ENCODE measurements at regions not wholly inside any gene's neighbourhood (a gene's known extent, or its start where the extent isn't known, plus 50 kb on each side); places are given as distances from the start of the nearest gene placed in this dataset.

GRCh38 chr12:98156697-98157096 lies 358.7 kb upstream of the TMPO start:
- no peak for DNase-seq

- no peak for DNase-seq
These were observed 352.3 kb upstream of the TMPO start for GRCh38 chr12:98162906-98163678.

DNA sequence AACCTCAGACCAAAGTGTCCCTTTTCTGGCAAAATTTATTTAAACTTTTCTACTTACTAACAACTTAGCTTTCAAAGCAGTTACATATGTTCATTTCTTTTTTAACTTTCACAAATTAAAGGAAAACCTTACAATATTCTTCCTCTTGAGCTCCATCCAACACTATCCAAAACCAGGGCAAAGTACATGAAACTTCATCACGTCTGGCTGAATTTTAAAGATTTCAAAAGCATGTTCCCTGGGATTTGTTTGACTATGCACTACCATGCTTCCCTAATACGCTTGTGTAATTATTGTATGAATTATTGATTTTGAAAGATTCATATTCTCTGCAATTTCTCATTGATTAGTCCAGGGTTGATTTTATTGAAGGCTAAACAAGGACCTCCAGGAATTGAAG lies 343.1 kb upstream of the TMPO start:
- no peak for DNase-seq

DNA sequence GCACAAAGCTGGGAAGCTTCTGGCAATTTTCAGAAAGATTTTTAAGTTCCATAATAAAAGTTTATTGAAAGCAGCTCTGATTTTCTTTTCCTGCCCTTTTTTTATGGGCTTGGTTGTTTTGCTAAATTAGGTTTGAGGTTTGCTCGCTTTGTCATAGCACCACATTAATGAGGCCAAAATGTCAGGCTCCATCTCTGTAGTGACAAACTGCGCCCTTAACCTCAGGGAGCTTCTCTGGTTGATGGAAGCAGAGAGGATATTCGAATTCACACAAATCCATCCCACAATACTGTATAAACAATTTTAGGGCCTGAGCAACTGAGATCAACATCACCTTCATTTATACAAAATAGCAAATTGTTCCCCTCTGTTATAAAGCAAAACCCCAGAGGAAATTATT lies 342.6 kb upstream of the TMPO start:
- DNase-seq: no peak

DNA sequence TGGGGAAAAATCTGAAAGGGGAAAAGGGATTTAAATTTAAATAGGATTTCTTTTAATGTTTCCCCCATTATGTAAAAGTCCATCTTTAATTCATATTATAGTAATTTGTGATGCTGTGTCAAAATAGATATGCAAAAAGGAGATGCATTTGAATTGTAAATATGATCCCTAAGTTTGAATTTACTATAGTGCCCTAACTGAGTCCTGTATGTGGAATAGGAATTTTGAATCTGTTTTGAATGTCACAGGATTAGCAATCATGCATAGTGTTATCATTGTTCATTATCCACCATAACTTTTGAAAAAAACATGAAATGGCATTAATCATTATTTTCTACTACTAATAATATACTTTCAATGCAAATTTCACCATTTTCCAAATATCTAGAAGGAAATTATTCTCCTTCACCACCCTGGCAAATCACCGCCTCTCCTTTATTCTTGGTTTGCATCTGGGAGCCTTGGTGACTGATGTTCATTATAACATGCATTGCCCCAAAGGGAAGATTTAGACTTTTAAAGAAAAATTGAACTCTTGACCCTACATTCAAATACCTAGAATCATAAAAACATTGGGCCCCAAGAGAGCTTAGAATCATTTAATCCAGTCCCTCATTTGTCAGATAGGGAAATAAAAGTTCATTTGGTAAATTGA lies 341.5 kb upstream of the TMPO start:
- DNase-seq: no peak

- DNase-seq: no peak
These were observed 341.0 kb upstream of the TMPO start for GRCh38 chr12:98174428-98174809.

DNA sequence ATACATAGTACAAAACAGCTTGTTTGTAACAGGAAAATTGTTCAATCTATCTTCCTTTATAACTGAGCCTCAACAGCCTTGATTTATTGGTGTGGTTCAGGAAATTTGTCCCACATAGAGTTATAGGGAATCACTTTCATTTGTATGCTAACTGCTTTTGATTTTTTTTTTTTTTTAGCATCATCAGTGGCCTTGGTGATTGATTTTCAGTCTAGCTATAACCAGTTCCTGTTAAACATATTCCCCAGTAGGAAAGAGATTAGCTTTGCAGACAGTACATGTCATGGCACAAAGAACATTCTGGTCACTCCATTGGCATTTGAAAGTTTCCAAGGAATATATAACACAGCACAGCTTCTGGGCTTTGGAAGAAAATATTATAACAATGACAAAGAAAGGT lies 337.3 kb upstream of the TMPO start:
- no peak for DNase-seq

- DNase-seq: no peak
These were observed 336.2 kb upstream of the TMPO start for GRCh38 chr12:98179151-98179550.

- DNase-seq: no peak
These were observed 334.8 kb upstream of the TMPO start for GRCh38 chr12:98180603-98181002.

DNA sequence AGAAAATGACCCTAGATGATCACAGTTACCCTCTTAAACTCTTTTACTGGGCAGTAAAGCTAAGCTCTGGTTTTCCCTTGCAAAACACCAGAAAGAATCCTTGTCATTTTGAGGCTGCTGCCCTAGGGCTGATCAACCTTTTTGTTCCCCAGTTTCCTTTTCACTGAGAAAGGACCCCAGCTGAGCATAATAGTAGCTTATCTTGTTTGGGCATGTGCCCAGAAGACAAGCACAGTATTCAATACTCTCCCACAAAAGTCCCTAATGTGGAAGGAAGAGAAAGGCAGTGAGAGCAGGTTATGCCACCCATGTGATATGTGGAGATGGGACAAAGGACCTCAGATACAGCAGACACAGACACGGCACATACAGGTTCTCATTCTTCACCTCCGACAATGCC lies 332.6 kb upstream of the TMPO start:
- DNase-seq: no peak

DNA sequence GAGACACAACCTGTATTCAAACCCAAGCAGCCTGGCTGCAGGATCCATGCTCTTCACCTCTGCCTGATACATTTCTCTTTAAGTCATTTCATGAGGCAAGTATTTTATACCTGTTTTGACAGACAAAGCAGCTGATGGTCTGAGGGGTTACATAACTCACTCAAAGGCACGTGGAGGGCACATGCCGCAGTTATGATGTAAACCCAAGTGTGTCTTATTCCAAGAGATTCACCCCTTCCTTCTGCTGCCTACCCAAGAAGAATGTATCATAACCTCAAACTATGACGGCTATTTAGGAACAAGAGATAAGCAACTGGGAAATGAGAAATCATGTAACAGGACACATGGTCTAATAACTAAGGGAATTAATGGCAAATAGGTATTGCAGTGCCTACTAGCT lies 329.8 kb upstream of the TMPO start:
- DNase-seq: no peak

DNA sequence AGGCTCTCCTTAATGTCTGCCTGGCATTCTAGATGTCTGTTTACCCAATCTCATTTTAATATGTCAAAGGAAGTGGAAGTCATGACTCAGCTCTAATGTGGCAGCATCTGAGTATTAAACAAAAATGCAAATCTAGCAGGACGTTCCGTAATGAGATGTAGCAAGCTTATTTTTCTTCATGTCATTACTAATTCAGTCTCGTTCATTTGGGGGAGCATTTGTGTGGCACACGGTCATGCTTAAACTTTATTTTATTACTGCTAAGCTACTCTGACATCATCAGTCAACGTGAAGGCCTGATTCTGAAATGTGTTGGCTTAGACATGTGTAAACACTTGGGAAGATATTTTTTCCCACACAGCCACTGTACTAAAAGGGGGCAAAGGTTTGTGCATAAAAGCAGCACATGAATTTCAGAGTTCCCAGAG lies 326.7 kb upstream of the TMPO start:
- DNase-seq: no peak

- DNase-seq: no peak
These were observed 320.8 kb upstream of the TMPO start for GRCh38 chr12:98194591-98194990.

DNA sequence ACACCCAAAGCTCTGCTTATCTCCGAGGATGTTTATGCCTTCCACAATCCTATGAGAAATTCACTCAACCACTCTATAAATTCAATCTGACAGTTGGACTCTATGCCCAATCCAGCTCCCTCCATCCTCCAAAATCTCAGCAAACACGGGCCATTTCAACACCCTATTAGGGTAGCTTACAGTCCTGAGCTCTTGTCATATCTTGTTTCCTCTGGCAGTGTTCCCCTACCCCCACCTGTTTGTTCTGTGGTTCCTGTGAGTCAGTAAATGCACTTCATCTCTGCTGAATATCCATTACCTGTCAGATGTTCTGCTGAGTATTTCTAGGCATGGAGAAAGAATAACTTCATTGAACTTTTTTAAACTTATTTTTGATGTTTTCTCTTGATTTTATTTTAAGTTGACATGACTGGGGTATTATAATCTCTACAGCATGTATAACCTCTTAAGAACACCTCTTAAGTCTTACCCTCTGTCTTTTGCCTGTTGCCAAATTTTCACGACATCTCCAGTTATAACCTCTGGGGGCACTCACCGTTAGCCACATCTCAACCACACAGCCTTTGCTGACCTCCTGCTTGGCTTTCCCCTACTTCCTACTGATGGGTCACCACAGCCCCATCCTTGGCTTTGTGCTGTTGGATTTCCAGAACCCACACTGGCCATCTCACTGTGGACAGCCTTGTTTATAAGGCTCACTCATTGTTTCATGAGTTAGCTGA lies 317.0 kb upstream of the TMPO start:
- DNase-seq: no peak

DNA sequence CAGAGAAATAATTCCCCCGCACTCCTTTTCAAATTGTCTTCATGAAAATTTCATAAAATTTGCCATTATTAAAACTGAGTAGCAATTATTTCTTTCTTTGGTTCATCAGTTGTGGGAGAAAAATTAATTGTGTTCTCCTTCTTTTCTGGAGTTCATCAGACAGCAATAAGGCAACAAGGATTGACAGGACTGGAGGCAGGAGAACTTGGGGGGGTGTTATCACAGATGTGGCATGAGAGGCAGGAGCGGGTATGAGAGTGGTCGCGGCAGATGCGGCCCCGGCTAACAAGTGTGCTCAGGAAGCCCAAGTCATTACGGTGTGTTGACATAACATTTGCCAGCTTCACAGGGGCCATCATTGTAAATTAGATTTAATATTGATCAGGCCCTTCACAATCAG lies 306.6 kb upstream of the TMPO start:
- DNase-seq: no peak

DNA sequence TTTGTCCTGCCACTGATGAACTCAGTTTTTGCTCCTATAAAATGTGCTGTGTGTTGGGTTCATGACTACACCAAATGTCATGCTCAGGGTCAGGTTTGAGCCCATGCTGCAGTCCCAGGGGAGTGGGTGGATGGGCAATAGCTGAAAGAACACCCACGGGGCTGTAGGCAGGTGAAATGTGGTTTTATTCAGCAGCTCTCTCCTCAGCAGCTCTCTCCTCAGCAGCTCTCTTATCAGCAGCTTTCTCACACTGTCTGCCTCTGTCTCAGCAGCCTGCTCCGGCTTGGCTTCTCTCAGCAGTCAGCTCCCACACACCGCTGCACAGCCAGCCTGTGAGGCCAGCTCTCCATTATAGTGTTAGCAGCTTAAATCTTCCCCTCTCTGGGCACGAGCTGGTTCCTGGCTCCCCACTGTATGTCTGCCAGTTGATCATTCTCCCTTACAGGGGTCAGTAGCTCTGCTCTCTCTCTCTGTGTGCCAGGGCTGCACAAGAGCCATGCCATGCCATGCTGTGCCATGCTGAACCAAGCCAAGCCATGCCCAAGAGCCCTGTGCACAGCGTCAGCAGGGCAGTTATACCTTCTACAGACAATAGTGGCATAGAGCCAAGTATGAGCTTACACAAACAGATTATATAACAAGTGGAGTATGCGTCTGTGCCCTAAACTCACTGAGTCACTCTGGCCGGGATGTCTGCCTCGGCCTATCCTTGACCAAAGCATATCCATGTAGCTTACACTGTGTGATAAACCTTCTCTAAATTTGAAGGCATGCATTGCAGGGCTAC lies 303.3 kb upstream of the TMPO start:
- DNase-seq: no peak

GRCh38 chr12:98213556-98213955 lies 301.8 kb upstream of the TMPO start:
- no peak for DNase-seq

DNA sequence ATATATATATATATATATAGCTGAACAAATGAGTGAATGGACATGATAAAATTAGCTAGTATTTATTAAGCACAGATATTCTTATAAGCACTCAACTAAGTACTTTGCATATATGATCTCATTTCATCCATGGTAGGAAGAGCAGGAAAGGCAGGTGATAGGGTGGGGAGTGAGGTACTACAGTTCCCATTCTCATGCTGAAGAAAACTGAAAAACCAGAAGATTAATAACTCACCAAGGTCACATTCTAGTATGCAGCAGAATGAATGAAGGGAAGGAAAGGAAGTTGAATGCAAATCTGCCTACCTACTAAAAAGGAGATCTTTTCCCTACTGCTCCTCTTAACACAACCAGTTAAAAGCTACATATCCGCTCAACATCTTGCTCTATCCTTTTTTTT lies 298.1 kb upstream of the TMPO start:
- DNase-seq: no peak

DNA sequence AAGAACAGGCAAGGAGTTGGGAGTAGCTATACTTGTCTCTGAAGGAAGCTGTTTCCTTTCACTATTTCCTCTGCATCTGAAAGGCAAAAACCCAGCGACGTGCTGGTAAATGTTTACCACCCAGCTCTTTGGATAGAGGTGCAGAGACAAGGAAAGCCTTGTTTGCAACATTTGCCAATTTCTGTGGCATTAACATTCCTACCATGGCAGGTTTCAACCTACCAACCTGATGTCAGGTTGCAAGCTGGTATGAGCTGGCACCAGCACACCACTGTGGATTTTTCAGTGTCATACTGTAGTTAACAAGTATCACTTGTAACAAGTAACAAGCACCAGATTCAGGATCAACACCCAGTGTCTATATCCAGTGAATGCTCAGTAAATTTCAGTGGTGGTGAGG lies 294.8 kb upstream of the TMPO start:
- no peak for DNase-seq

- no peak for DNase-seq
These were observed 294.1 kb upstream of the TMPO start for GRCh38 chr12:98221243-98221808.

DNA sequence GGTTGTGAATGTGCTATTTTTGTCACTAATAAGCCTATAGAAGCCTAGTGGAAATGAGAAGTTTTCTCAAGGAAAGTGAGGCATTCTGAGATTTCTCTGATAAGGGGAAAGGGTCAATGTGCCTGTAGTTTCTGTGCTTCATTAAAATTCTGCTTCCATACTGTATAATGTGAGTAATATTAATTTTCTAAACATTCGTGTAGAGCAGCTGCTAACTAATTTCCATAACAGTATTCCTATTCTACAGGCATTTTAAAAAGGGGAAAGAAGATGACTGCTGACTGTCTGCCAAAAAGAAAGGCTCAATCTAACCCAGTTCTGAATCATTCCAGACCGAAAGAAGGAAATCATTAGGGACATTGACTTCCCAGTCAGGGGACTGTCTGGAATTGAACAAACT lies 293.3 kb upstream of the TMPO start:
- DNase-seq: no peak

DNA sequence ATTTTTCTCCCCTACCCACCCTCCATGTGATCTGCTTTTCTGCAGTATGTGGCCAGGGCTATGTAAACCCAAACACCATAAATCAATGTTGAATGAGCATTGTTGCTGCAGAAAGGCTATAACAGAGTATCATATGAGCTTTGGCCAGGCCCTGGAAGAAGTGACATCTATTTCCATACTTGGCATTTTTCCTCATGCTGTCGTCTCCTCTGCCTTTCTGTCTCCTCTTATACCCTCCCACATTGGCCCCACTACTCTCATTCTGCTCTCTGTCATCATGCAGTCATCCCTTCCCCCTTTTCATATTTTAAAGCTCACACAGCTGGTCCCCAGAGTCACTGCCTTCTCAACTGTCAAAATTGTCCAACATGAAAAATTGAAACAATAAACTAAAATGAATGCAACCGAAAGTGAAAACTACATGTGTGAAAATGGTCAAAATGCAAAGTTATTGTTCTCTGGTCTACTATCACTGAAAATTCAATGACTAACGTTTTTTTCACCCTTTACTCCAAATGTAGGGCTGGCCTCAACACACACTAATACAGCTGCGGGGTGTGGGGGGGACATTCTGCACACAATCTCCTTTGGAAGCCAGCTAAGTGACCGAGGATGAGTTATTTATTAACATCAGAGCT lies 290.7 kb upstream of the TMPO start:
- no peak for DNase-seq

DNA sequence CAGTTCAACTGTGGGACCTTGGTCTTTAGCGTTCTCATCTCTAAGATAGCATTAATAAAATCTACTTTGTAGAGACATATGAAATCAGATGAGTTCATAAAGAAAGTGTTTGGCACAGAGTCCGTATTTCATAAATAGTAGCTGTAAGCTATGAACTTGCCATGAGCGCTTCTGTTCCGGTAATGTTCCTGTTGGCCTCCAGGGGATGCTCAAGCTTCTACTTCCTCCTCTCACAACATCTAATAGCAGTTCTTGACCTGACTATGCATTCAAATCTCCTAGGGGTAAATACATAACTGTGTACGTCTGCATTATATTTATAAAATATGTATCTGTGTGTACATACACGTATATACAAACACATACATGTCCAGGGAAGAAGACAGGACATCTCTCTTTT lies 288.2 kb upstream of the TMPO start:
- no peak for DNase-seq
